LHCN-M2 (cell line): ENCODE measurements at regions not wholly inside any gene's neighbourhood (a gene's known extent, or its start where the extent isn't known, plus 50 kb on each side); places are given as distances from the start of the nearest gene placed in this dataset.
"Not testable (repeated sequence)": the region's sequence is repeated elsewhere in the genome, so short reads cannot be mapped to it uniquely, and the experiment has no call there.

Experiments used
- DNase-seq: peaks from one replicate; pipeline ENCODE4 v3.0.0-alpha.2; 2012; ENCODE audit warnings: low read depth

GRCh38 chr15:79157631-79158592, 67.3 kb upstream of the RASGRF1 start:
- no peak for DNase-seq

GRCh38 chr15:79156704-79157375, 66.3 kb upstream of the RASGRF1 start:
- DNase-seq, result no peak

- no peak for DNase-seq
These were observed 64.0 kb upstream of the RASGRF1 start for GRCh38 chr15:79154483-79155135.

- not testable (repeated sequence) for DNase-seq
These were observed 53.7 kb upstream of the RASGRF1 start for GRCh38 chr15:79144290-79144689.

- DNase-seq, result no peak
These were observed 50.4 kb upstream of the RASGRF1 start for GRCh38 chr15:79140846-79141570.
